HT-29 (cell line): ENCODE measurements at regions not wholly inside any gene's neighbourhood (a gene's known extent, or its start where the extent isn't known, plus 50 kb on each side); places are given as distances from the start of the nearest gene placed in this dataset.

ENCODE experiments used
- DNase-seq: peaks from one replicate; pipeline ENCODE4 v3.0.0-alpha.2; 2015; ENCODE audit warnings: low spot score

- DNase-seq: no peak
Measured at GRCh38 chr5:110070836-110071235, 381.1 kb downstream of the MAN2A1 start.

GRCh38 chr5:110072651-110073050, 382.9 kb downstream of the MAN2A1 start:
- no peak for DNase-seq

DNA sequence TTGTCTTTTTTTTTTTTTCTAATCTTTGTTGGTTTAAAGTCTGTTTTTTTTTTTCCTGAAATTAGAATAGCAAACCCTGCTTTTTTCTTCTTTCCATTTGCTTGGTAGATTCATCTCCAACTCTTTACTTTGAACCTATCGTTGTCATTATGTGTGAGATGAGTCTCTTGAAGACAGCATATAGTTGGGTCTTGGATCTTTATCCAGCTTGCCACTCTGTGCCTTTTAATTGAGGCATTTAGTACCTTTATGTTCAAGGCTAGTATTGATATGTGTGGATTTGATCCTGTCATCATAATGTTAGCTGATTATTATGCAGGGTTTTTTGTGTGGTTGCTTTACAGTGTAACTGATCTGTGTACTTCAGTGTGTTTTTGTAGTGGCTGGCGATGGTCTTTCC, 383.8 kb downstream of the MAN2A1 start:
- no peak for DNase-seq

DNA sequence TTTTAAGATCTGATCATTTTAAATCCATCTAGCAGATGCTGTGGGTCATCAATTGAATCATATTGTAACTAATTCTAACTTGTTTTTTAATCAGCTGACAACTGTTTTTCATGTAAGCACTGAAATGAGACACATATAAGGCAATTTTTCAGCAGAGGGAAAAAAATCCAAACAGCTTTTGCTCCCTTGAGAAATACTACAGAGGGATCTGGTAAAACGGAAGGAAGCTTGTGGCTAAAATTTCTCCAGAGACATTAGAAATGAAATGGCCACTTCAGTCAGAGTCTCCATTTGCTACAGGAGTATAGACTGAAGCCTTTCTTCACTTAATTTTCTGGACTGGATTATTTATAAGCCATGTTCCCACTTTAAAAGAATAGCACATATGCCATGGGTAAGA, 385.9 kb downstream of the MAN2A1 start:
- no peak for DNase-seq

DNA sequence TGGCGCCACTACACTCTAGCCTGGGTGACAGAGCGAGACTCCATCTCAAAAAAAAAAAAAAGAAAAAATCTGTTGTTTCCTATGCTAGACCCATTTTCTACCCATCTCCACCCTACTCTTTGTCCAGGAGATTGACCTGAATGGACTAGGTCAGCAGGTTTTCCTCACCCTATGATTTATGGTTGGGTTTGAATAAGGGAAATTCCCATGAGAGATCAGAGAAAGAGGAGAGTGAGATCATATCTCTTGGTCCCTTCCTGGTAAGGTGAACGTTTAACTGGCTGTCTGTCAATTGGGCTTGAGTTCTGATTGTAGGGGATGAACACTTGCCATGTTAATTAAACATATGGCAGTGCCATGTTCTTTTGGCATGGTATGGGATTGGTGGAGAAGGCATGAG, 387.4 kb downstream of the MAN2A1 start:
- DNase-seq: no peak

DNA sequence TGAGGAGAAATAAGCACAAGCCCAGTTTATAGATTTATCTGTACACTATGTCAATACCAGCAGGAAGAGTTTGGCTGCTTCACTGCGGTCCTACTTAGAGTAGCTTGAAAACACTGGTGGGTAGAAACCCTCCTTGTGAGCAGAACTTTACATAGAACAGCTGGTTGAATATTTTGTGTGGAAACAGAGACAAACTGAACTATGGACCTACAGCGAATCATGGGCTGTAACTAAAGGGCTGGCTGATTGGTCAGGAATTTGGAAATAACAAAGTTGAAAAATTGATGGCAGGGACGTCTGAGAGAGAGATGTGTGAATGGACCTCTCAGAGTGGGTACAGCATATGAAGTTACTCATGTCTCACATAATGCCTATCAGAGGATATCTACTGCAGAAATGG, 392.5 kb downstream of the MAN2A1 start:
- DNase-seq: no peak

GRCh38 chr5:110082863-110083262, 393.1 kb downstream of the MAN2A1 start:
- no peak for DNase-seq

- DNase-seq: no peak
Measured at GRCh38 chr5:110085826-110086225, 396.1 kb downstream of the MAN2A1 start.

DNA sequence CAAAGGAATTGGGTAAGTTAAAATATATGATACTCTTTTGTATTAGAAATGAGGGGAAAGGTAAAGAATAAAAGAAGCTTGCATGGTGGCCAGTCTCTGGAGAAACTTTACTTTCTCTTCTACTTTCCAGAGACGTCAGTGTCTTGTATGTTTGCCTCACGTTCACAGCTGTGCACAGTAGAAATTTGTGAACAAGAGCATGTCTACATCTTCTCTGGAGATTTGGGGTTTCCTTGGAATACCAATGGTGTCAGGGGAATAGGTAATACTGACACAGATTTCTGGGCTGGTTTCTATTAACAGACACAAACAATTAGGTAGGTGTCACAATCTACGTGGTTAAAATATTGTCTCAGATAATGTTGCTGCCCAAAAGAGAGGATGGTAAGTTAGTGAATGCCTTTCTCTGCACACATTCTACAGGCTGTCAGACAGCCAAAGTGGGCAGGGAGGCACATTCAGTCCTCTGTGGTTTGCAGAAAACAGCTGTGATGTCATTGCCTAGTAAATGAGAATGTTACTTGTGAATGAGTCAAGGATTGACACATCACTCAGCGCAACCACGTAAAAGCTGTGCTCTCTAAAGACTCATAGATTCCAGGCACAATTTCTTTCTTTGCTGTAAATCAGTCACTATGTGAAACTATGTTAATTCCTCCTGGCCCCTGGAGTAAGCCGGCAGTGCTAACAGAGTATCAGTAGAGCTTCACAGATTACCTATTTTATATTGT, 397.1 kb downstream of the MAN2A1 start:
- DNase-seq: no peak

DNA sequence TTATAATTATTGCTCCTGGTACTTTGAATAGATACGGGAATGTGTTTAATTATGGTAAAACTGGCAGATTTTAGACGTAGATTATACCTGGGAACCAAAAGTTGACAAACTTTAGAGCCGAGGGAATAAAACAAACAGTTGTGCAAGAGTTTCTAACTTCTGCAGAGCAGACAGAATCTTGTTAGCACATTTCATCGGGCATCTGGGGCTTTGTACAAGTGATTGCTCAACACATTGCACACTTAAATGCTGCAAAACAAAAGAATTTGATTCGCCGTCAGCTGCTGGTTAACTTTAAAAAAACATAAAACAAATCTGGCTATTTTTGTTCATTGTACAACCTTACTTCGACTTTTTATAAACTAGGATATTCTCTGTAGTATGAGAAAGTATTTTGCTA, 398.1 kb downstream of the MAN2A1 start:
- no peak for DNase-seq

- DNase-seq: no peak
Measured at GRCh38 chr5:110088676-110089436, 399.1 kb downstream of the MAN2A1 start.

- no peak for DNase-seq
Measured at GRCh38 chr5:110092955-110093785, 403.4 kb downstream of the MAN2A1 start.

DNA sequence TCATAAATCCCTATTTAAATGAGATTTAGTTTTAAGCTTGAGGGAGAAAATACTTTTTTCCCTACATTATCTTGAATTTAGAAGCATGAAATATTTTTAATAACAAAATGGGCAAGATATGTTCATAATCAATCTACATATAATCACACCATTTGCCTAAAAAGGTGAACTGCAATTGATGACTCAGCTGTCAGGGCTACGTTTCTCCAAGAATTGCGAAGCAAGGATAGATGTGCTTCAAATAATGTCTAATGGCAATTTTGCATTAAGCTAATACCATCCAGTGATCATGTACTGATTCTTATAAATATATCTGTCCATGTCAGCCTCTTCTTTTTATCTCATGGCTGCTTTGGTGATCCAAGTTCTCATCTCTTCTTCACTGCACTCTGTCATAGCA, 404.4 kb downstream of the MAN2A1 start:
- DNase-seq: no peak

DNA sequence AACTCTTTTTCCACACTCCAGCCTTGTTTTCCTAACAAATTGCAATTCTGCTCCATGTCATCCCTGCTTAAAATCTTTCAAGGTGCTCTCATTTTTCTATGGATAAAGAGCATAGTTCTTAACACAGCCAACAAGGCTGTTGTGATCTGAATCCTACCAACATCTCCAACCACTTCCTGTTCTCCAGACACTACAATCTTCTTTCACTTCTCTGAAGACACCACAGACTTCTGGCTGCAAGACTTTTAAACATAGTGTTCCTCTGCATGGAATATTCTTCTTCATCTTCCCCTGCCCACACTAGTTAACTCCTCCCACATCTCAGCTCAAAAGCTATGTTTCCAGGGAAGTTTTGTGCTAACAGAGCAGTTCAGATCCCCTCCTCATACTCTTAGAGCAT, 404.8 kb downstream of the MAN2A1 start:
- DNase-seq: no peak

DNA sequence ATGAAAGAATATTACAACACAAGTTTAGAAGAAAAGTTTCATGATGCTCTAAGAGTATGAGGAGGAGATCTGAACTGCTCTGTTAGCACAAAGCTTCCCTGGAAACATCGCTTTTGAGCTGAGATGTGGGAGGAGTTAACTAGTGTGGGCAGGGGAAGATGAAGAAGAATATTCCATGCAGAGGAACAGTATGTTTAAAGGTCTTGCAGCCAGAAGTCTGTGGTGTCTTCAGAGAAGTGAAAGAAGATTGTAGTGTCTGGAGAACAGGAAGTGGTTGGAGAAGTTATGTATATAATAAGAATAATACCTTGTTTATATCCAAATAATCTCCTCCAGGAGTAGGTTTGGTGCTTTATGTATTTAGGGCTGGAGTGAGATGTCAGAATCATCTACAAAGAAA, 406.7 kb downstream of the MAN2A1 start:
- no peak for DNase-seq

DNA sequence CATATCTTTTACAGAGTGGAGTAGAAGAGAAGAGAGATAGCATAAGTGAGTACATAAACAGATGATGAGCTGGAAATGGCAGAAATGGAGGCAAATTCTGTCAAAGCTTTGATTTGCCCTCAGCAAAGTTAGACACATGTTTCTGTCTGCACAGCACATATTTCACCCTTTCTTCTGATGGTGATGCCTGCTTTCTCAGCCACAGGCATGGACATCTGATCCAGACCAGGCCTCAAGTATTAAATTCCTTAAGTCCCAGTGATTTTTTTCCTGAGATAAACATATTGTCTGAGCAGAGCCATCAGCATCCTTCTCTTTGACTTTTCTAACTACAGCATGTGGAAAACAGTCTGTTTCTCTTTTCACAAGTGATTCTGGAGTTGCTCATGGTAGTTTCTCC, 409.8 kb downstream of the MAN2A1 start:
- DNase-seq: no peak

DNA sequence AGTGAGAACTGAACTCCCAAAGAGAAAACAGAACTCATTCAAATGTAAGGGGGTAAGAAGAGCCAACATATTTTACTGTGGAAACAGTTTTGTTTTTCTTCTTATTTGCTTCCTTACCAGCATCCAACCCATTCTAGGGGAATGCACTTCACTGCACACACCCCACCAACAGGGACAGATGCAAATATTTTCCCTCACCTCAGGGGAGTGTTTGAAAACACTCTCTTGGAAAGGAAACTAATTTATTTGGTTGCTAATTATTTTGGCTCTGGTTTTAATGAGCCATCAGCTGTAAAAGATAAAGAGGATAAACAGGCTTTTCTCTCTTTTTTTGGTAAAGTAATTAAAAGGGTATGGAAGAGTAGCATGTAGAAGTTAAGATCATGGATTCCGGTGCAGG, 413.4 kb downstream of the MAN2A1 start:
- DNase-seq: no peak

DNA sequence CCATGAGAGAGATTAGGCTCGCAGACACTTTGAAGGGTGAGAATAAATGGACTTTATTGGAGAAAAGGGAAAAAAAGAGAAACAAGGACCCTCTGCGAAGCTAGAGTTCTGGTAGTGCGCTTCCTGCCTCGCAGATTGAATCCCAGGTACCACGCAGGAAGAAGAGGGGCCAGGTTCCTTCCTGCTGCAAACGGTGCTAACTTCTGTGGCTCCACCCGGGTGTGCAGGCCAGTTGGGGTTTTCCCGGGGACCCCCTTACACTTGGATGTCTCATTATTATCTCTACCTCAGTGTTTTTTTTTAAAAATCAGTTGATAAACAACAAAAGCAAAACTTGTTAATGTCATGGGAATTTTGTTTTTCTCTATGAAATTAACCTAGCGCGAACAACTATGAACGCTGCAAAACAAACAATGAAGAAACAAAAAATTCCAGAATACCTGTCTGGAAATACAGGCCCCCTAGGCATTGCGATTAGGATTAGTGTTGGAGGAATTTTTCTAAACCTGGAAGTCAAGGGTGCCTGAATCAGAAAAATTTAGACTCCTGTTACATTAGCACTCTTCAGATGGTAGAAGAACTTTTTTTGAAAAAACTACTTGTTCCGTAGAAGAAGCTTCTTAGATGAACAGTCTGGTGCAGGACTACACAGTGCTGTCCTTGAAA, 414.5 kb downstream of the MAN2A1 start:
- no peak for DNase-seq

DNA sequence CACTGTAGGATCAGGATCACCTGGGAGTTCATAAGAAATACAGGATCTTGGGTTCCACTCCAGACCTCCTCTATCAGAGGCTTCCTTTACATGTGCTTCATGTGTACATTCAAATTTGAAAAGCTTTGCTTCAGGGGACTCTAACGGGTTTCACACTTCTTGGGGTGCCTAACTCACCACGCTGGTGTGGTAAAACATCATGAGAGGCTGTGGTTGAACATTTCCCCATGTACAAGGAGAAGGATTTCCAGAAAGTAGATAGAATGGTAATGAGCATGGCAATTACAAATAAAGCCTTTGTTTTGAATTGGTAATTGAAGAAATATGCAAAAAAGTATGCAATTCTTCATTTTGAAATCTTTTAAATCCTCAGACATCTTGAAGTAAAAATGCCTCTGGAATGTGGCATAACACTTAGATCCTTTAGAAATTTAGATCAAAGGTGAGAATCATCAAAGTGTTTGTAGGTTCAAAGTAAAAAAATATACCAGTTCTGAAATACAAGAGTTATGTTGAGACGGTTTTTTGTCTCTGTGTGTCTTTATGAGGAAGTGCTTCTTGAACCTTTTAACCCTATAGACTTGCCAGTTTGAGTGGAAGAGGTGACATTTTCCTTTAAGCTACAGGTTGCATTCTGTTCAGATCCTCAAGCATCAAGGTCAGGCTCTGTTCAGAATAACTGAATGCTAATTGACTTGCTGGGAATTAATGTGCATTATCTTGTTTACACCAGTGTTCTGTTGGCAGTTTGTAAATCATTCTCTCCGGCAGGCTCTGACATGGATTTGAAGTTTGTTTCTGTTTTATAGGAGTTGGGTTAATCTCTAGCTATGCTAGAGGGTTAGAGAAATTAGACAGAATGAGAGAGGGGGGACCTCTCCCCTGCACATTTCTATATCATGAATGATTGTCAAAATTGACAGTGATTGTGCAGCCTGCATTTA, 415.3 kb downstream of the MAN2A1 start:
- DNase-seq: no peak

DNA sequence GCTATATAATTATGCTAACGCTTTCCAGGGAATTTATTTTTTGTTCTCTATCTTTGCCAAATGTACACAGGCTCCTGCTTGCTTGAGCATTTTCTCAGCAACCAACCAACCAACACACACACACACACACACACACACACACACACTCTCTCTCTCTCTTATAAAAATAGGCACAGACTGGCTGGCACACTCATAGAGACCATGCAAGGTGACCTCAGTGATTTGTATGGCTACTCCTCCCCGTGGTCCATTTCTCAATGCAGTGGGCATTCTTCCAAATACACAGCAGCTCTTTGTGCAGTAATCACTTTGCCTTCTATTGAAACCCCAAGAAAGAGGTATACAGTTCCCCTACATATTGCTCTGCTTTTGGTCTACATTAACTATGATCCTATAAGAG, 416.0 kb downstream of the MAN2A1 start:
- no peak for DNase-seq

- DNase-seq: no peak
Measured at GRCh38 chr5:110106750-110107149, 417.0 kb downstream of the MAN2A1 start.
